H1 (cell line): ENCODE measurements at regions not wholly inside any gene's neighbourhood (a gene's known extent, or its start where the extent isn't known, plus 50 kb on each side); places are given as distances from the start of the nearest gene placed in this dataset.

Source experiments
- BRCA1 ChIP-seq: IDR thresholded peaks from 2 replicates; pipeline ENCODE4 v1.6.1; 2012; ENCODE audit warnings: low read depth, low read length, improper control_type of control experiment
- CBX5 ChIP-seq: fragments of 300-800, 300-1000 bp; sonication (generic); IDR thresholded peaks from 2 replicates; pipeline ENCODE4 v1.7.1; 2016; ENCODE audit warnings: antibody characterized with exemption, low read length, low read depth
- KDM5A ChIP-seq: fragments of 200-600 bp; IDR thresholded peaks from 2 replicates; pipeline ENCODE4 v1.7.1; 2012; ENCODE audit warnings: mild to moderate bottlenecking, low read length, inconsistent platforms, mixed read lengths
- PHF8 ChIP-seq: fragments of 200-600 bp; sonication (generic); conservative IDR thresholded peaks from 2 replicates; pipeline ENCODE4 v1.7.1; 2012; ENCODE audit warnings: low read depth, mild to moderate bottlenecking, inconsistent platforms, low read length, moderate library complexity
- POU5F1 ChIP-seq: IDR thresholded peaks from 2 replicates; pipeline ENCODE4 v1.6.1; 2011; ENCODE audit warnings: low read depth, mild to moderate bottlenecking, low read length, moderate library complexity

GRCh38 chr3:106210923-106211322 is 342.1 kb upstream of the CBLB start (continued):
- TF ChIP-seq PHF8 = no peak
- TF ChIP-seq CBX5 = no peak
- no peak for TF ChIP-seq KDM5A
- no peak for TF ChIP-seq BRCA1
- TF ChIP-seq POU5F1 = no peak
